NB4 (cell line): ENCODE measurements at regions not wholly inside any gene's neighbourhood (a gene's known extent, or its start where the extent isn't known, plus 50 kb on each side); places are given as distances from the start of the nearest gene placed in this dataset.

Experiments used
- DNase-seq: peaks from one replicate; pipeline ENCODE4 v3.0.0; 2010; ENCODE audit warnings: low read depth
- H3K4me3 ChIP-seq: one replicate; pipeline ENCODE4 v1.5.1; 2011; ENCODE audit warnings: mild to moderate bottlenecking, low read depth, low read length, moderate library complexity
- CTCF ChIP-seq: IDR thresholded peaks from one replicate; pipeline ENCODE4 v1.5.1; 2012; ENCODE audit warnings: low read depth, low read length
- MAX ChIP-seq: IDR thresholded peaks from 2 replicates; pipeline ENCODE4 v1.6.1; 2011; ENCODE audit warnings: low read depth, low read length
- MYC ChIP-seq: IDR thresholded peaks from 2 replicates; pipeline ENCODE4 v1.6.1; 2011; ENCODE audit warnings: low read depth, low read length
- POLR2A ChIP-seq: IDR thresholded peaks from 2 replicates; pipeline ENCODE4 v1.6.1; 2011; ENCODE audit warnings: mild to moderate bottlenecking; ENCODE audit not compliant: insufficient read length; ENCODE audit errors: extremely low read depth

- no peak overlapping the region for H3K4me3 ChIP-seq
- TF ChIP-seq MAX: no peak
- no peak for TF ChIP-seq CTCF
- TF ChIP-seq POLR2A: no peak
- no peak for TF ChIP-seq MYC
- peak; percentile 28 for DNase-seq
Observed at GRCh38 chr16:50497592-50497991, 50.6 kb upstream of the NKD1 start.

- no peak for DNase-seq
Observed at GRCh38 chr16:50496990-50497389, 51.2 kb upstream of the NKD1 start.

GRCh38 chr16:50495673-50496072, 52.5 kb upstream of the NKD1 start:
- H3K4me3 ChIP-seq: no peak overlapping the region
- DNase-seq: no peak
- no peak for TF ChIP-seq POLR2A
- TF ChIP-seq CTCF: no peak
- no peak for TF ChIP-seq MYC
- no peak for TF ChIP-seq MAX

More at GRCh38 chr16:50496990-50497389, 51.2 kb upstream of the NKD1 start:
- TF ChIP-seq MYC (no peak), CTCF (no peak), POLR2A (no peak), MAX (no peak)
- H3K4me3 ChIP-seq: no peak overlapping the region

GRCh38 chr16:50494501-50495491, 53.4 kb upstream of the NKD1 start:
- DNase-seq: no peak
- no peak for TF ChIP-seq POLR2A
- no peak for TF ChIP-seq CTCF
- TF ChIP-seq MAX: no peak
- no peak for TF ChIP-seq MYC
- no peak overlapping the region for H3K4me3 ChIP-seq

GRCh38 chr16:50491516-50491915, 56.7 kb upstream of the NKD1 start:
- H3K4me3 ChIP-seq: no peak overlapping the region
- DNase-seq: no peak
- TF ChIP-seq CTCF (no peak), MYC (no peak), MAX (no peak), POLR2A (no peak)
